Fibroblast of the aortic adventitia (primary cell): ENCODE measurements at regions not wholly inside any gene's neighbourhood (a gene's known extent, or its start where the extent isn't known, plus 50 kb on each side); places are given as distances from the start of the nearest gene placed in this dataset.

Source experiments
- DNase-seq: peaks from one replicate; pipeline ENCODE4 v3.0.0-alpha.2; 2010; ENCODE audit warnings: low read depth
- H3K4me3 ChIP-seq: 2 replicates; pipeline ENCODE4 v1.5.1; 2011; ENCODE audit warnings: low read depth, mild to moderate bottlenecking, control low read depth, low read length, moderate library complexity
- CTCF ChIP-seq: IDR thresholded peaks from 2 replicates; pipeline ENCODE4 v1.5.1; 2011; ENCODE audit warnings: mild to moderate bottlenecking, low read length, control low read depth, inconsistent platforms; ENCODE audit not compliant: insufficient read depth

- DNase-seq = no peak
- H3K4me3 ChIP-seq = no peak overlapping the region
- no peak for TF ChIP-seq CTCF
These were observed 163.4 kb downstream of the HTR1B start for GRCh38 chr6:77299931-77300330.

GRCh38 chr6:77298283-77298682, 165.0 kb downstream of the HTR1B start:
- DNase-seq = no peak

DNA sequence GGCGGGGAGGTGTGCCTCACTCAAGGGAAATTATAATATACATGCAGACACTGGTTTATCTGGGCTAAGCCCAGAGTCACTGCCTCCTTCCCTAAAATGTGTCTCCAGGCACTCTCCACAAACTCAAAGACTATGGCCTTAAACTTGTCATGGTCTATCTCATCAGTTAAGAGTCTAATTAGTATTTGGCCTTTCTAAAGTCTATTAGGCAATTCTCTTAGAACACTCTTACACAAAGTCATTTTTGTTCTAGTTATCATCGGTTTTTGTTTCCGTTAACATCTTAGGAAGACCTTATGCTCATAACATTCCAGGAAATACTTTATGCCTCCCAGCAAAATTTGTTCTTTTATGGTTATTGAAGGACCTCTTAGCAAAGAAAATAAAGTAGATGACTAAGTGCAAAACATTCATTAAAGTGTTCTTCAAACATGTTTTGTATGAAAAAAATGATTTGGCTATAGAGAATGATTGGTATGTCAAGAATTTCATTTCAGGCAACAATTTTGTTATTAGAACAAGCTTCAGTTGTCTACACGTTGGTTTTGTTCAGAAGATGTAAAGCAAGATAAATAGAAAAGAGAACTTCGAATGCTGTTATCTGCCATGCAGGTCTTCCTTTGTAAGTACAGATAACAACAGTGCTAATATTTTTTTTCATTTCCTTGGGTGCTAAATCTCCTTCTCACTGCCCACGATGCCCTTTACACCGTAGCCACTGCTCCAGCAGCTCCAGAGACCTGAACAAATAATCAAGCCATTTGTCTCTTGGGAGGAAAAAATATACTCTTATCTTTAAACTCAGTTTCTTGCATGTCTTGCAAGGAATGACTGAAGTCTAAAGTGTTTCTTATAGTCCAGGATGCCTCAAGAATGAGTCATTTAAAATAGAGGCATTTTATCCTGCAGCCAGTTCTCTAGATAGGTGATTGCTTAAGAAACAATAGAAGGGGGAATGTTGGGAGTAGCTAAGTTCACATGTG, 170.4 kb downstream of the HTR1B start:
- no peak overlapping the region for H3K4me3 ChIP-seq
- DNase-seq = peak; percentile 81
- TF ChIP-seq CTCF = no peak

More at GRCh38 chr6:77298283-77298682, 165.0 kb downstream of the HTR1B start:
- no peak for TF ChIP-seq CTCF
- no peak overlapping the region for H3K4me3 ChIP-seq

DNA sequence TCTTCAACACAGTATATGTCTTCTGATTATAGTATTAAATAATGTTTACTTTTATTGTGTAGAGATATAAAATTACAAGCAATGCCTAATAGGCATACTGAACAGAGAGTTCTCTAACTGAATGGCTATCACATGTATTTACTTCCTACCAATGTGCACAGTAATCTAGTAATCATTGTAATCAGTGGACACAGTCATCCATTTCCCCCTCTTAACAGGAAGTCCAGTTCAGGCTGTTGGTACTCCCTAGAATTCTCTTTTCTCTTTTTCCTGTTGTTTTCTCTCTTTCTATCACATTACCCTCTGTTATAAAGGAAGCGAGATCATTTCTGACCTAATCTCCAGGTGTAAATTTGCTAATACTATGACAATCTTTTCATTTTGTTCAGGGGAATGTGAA, 172.5 kb downstream of the HTR1B start:
- DNase-seq = no peak
- H3K4me3 ChIP-seq = no peak overlapping the region
- TF ChIP-seq CTCF = no peak

- TF ChIP-seq CTCF = no peak
- H3K4me3 ChIP-seq = no peak overlapping the region
- DNase-seq = no peak
These were observed 176.8 kb downstream of the HTR1B start for GRCh38 chr6:77286541-77286940.

- no peak for TF ChIP-seq CTCF
- DNase-seq = no peak
- no peak overlapping the region for H3K4me3 ChIP-seq
These were observed 189.4 kb downstream of the HTR1B start for GRCh38 chr6:77273929-77274328.

- DNase-seq = no peak
- no peak for TF ChIP-seq CTCF
- H3K4me3 ChIP-seq = no peak overlapping the region
These were observed 198.3 kb downstream of the HTR1B start for GRCh38 chr6:77264970-77265369.
